ENCODE measurements at regions not wholly inside any gene's neighbourhood (a gene's known extent, or its start where the extent isn't known, plus 50 kb on each side); places are given as distances from the start of the nearest gene placed in this dataset.
"Not testable (repeated sequence)": the region's sequence is repeated elsewhere in the genome, so short reads cannot be mapped to it uniquely, and the experiment has no call there.

GRCh38 chr1:242613266-242613815 lies 88.8 kb upstream of the PLD5 start:
- DNase-seq = no peak

GRCh38 chr1:242610209-242610608 lies 85.7 kb upstream of the PLD5 start:
- DNase-seq = no peak

- no peak for DNase-seq
Measured at GRCh38 chr1:242605521-242605920, 81.0 kb upstream of the PLD5 start.

- DNase-seq = no peak
Measured at GRCh38 chr1:242602001-242602400, 77.5 kb upstream of the PLD5 start.

GRCh38 chr1:242593756-242594155 lies 69.3 kb upstream of the PLD5 start:
- not testable (repeated sequence) for DNase-seq

- DNase-seq = no peak
Measured at GRCh38 chr1:242586360-242586680, 61.8 kb upstream of the PLD5 start.

- DNase-seq = no peak
Measured at GRCh38 chr1:242585616-242586359, 61.3 kb upstream of the PLD5 start.

- no peak for DNase-seq
Measured at GRCh38 chr1:242582669-242583068, 58.2 kb upstream of the PLD5 start.

GRCh38 chr1:242579528-242580235 lies 55.2 kb upstream of the PLD5 start:
- no peak for DNase-seq

All from NCI-H1930 (cell line).